WTC11 (cell line): ENCODE measurements at regions not wholly inside any gene's neighbourhood (a gene's known extent, or its start where the extent isn't known, plus 50 kb on each side); places are given as distances from the start of the nearest gene placed in this dataset.

ENCODE experiments used
- ATAC-seq: fragments of 200-7000 bp; cut with Tn5 transposase; 2 replicates; pipeline ENCODE4 v1.10.0; 2021; ENCODE audit warnings: mild to moderate bottlenecking, moderate library complexity
- CTCF ChIA-PET: fragments of 300-600 bp; sonication (Branson Sonifier 250); formaldehyde crosslinking; loops from one replicate; lab custom pipeline; 2021; ENCODE audit warnings: antibody characterized with exemption; lab: Charles Lee
- POLR2A ChIA-PET: fragments of 350-600 bp; sonication (Branson Sonifier 250); formaldehyde crosslinking; loops from one replicate; lab custom pipeline; 2021; ENCODE audit warnings: antibody characterized with exemption; lab: Charles Lee
- DNase-seq: peaks from one replicate; pipeline ENCODE4 v3.0.0; 2021; ENCODE audit warnings: low spot score
- H3K27ac Mint-ChIP-seq: 2 replicates; pipeline ENCODE4 v1.8.0; 2021; ENCODE audit warnings: mixed read lengths
- H3K27me3 Mint-ChIP-seq: 2 replicates; pipeline ENCODE4 v1.8.0; 2021; ENCODE audit warnings: low read depth, mild to moderate bottlenecking, moderate library complexity, mixed read lengths
- H3K36me3 Mint-ChIP-seq: 2 replicates; pipeline ENCODE4 v1.8.0; 2021; ENCODE audit warnings: mixed read lengths
- H3K4me1 Mint-ChIP-seq: 2 replicates; pipeline ENCODE4 v1.8.0; 2022; ENCODE audit warnings: mixed read lengths
- H3K4me3 Mint-ChIP-seq: 2 replicates; pipeline ENCODE4 v1.8.0; 2021; ENCODE audit warnings: mild to moderate bottlenecking, moderate library complexity, mixed read lengths
- H3K9me3 Mint-ChIP-seq: 2 replicates; pipeline ENCODE4 v1.8.0; 2021; ENCODE audit warnings: mixed read lengths
- ATF1 ChIP-seq: sonication (generic); formaldehyde crosslinking; IDR thresholded peaks from 2 replicates; pipeline ENCODE4 v1.8.1; 2023; ENCODE audit warnings: mild to moderate bottlenecking, moderate library complexity, missing genetic modification reagents
- CREM ChIP-seq: sonication (generic); formaldehyde crosslinking; IDR thresholded peaks from 2 replicates; pipeline ENCODE4 v1.8.1; 2022; ENCODE audit warnings: mild to moderate bottlenecking, missing genetic modification reagents, moderate library complexity
- ETV6 ChIP-seq: sonication (generic); formaldehyde crosslinking; IDR thresholded peaks from 2 replicates; pipeline ENCODE4 v1.8.1; 2022; ENCODE audit warnings: mild to moderate bottlenecking, missing genetic modification reagents
- HMGA2 ChIP-seq: fragments of 250-450 bp; sonication (Bioruptor Pico); IDR thresholded peaks from 2 replicates; pipeline ENCODE4 v1.4.0; 2021; ENCODE audit warnings: mild to moderate bottlenecking, moderate library complexity
- KAT7 ChIP-seq: sonication (generic); formaldehyde crosslinking; IDR thresholded peaks from 2 replicates; pipeline ENCODE4 v1.8.1; 2023; ENCODE audit warnings: missing genetic modification reagents, mild to moderate bottlenecking, borderline replicate concordance
- NFATC4 ChIP-seq: fragments of 250-450 bp; sonication (Bioruptor Pico); IDR thresholded peaks from 2 replicates; pipeline ENCODE4 v1.9.0; 2021; ENCODE audit warnings: mild to moderate bottlenecking
- NFE2L1 ChIP-seq: sonication (generic); formaldehyde crosslinking; IDR thresholded peaks from 2 replicates; pipeline ENCODE4 v1.8.1; 2023; ENCODE audit warnings: missing genetic modification reagents
- OVOL2 ChIP-seq: fragments of 250-450 bp; sonication (Bioruptor Pico); IDR thresholded peaks from 2 replicates; pipeline ENCODE4 v1.9.0; 2021; ENCODE audit warnings: mild to moderate bottlenecking, borderline replicate concordance
- RELA ChIP-seq: sonication (generic); formaldehyde crosslinking; IDR thresholded peaks from 2 replicates; pipeline ENCODE4 v1.8.1; 2022; ENCODE audit warnings: missing genetic modification reagents, mild to moderate bottlenecking, borderline replicate concordance
- TP53 ChIP-seq: sonication (generic); formaldehyde crosslinking; IDR thresholded peaks from 2 replicates; pipeline ENCODE4 v1.8.1; 2023; ENCODE audit warnings: mild to moderate bottlenecking, missing genetic modification reagents
- ZNF232 ChIP-seq: sonication (generic); formaldehyde crosslinking; IDR thresholded peaks from 2 replicates; pipeline ENCODE4 v1.8.0; 2022; ENCODE audit warnings: mild to moderate bottlenecking, missing genetic modification reagents
- ZNF423 ChIP-seq: fragments of 250-450 bp; sonication (Bioruptor Pico); IDR thresholded peaks from 2 replicates; pipeline ENCODE4 v2.1.2; 2022; ENCODE audit warnings: mild to moderate bottlenecking, moderate library complexity
- TF ChIP-seq, protein P1 (sequence below): sonication (generic); formaldehyde crosslinking; IDR thresholded peaks from 2 replicates; pipeline ENCODE4 v1.8.1; 2023; ENCODE audit warnings: mild to moderate bottlenecking, missing genetic modification reagents, borderline replicate concordance
- TF ChIP-seq, protein P2 (sequence below): fragments of 200-600 bp; IDR thresholded peaks from 2 replicates; pipeline ENCODE4 v1.8.0; 2022; ENCODE audit warnings: antibody characterized with exemption
- TF ChIP-seq, protein P3 (sequence below): sonication (generic); formaldehyde crosslinking; conservative IDR thresholded peaks from 2 replicates; pipeline ENCODE4 v1.8.1; 2023; ENCODE audit warnings: mild to moderate bottlenecking, low read depth, missing genetic modification reagents, moderate library complexity
- TF ChIP-seq, protein P4 (sequence below): sonication (generic); formaldehyde crosslinking; IDR thresholded peaks from 2 replicates; pipeline ENCODE4 v1.8.0; 2022; ENCODE audit warnings: mild to moderate bottlenecking, missing genetic modification reagents

DNA sequence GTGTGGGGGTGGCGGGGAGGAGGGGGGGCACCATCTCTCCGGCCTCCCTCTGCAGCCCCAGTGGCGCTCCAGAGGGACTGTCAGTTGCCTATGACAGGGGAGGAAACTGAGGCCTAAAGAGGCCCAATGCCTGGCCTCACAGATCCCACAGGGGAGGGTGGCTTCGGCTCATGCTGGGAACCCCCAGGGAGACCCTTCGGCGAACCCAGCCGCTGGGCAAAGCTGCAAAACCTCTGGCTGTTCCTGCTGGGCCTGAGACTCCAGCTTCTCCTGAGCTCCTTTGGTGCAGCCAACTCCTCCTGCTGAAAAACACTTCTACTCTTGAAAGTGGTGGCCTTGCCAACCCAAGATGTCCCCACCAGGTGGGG is 170.1 kb upstream of the RTL1 start:
- ChIA-PET POLR2A (no interaction called here), CTCF (interaction anchor here (0.9 to 1.1 kb wide), 3 partner anchors 8 to 309 kb away, joined by 3 to 5 read pairs (median 4); no protein-coding TSS in a partner anchor)
- H3K4me3 Mint-ChIP-seq, result no peak overlapping the region
- H3K36me3 Mint-ChIP-seq, result peaks cover 3% of the 10 kb centered on the region
- H3K27ac Mint-ChIP-seq, result no peak overlapping the region
- H3K27me3 Mint-ChIP-seq, result peaks cover 14% of the 10 kb centered on the region
- H3K4me1 Mint-ChIP-seq, result peaks cover 37% of the 10 kb centered on the region
- no peaks in the 10 kb centered on the region for H3K9me3 Mint-ChIP-seq
- ATAC-seq (no peak), DNase-seq (no peak)
- TF ChIP-seq, protein P1, sequence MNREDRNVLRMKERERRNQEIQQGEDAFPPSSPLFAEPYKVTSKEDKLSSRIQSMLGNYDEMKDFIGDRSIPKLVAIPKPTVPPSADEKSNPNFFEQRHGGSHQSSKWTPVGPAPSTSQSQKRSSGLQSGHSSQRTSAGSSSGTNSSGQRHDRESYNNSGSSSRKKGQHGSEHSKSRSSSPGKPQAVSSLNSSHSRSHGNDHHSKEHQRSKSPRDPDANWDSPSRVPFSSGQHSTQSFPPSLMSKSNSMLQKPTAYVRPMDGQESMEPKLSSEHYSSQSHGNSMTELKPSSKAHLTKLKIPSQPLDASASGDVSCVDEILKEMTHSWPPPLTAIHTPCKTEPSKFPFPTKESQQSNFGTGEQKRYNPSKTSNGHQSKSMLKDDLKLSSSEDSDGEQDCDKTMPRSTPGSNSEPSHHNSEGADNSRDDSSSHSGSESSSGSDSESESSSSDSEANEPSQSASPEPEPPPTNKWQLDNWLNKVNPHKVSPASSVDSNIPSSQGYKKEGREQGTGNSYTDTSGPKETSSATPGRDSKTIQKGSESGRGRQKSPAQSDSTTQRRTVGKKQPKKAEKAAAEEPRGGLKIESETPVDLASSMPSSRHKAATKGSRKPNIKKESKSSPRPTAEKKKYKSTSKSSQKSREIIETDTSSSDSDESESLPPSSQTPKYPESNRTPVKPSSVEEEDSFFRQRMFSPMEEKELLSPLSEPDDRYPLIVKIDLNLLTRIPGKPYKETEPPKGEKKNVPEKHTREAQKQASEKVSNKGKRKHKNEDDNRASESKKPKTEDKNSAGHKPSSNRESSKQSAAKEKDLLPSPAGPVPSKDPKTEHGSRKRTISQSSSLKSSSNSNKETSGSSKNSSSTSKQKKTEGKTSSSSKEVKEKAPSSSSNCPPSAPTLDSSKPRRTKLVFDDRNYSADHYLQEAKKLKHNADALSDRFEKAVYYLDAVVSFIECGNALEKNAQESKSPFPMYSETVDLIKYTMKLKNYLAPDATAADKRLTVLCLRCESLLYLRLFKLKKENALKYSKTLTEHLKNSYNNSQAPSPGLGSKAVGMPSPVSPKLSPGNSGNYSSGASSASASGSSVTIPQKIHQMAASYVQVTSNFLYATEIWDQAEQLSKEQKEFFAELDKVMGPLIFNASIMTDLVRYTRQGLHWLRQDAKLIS (CRISPR knock-in tag), result no peak
- TF ChIP-seq, protein P2, sequence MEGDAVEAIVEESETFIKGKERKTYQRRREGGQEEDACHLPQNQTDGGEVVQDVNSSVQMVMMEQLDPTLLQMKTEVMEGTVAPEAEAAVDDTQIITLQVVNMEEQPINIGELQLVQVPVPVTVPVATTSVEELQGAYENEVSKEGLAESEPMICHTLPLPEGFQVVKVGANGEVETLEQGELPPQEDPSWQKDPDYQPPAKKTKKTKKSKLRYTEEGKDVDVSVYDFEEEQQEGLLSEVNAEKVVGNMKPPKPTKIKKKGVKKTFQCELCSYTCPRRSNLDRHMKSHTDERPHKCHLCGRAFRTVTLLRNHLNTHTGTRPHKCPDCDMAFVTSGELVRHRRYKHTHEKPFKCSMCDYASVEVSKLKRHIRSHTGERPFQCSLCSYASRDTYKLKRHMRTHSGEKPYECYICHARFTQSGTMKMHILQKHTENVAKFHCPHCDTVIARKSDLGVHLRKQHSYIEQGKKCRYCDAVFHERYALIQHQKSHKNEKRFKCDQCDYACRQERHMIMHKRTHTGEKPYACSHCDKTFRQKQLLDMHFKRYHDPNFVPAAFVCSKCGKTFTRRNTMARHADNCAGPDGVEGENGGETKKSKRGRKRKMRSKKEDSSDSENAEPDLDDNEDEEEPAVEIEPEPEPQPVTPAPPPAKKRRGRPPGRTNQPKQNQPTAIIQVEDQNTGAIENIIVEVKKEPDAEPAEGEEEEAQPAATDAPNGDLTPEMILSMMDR, result no peak
- TF ChIP-seq CREM (CRISPR knock-in tag) (no peak), HMGA2 (CRISPR knock-in tag) (no peak), ZNF232 (CRISPR knock-in tag) (no peak), ZNF423 (CRISPR knock-in tag) (peak; percentile 43; the same call in 1 of the 2 replicates), RELA (CRISPR knock-in tag) (no peak), KAT7 (CRISPR knock-in tag) (no peak)
- TF ChIP-seq, all 79 proteins: peak for 1

DNA sequence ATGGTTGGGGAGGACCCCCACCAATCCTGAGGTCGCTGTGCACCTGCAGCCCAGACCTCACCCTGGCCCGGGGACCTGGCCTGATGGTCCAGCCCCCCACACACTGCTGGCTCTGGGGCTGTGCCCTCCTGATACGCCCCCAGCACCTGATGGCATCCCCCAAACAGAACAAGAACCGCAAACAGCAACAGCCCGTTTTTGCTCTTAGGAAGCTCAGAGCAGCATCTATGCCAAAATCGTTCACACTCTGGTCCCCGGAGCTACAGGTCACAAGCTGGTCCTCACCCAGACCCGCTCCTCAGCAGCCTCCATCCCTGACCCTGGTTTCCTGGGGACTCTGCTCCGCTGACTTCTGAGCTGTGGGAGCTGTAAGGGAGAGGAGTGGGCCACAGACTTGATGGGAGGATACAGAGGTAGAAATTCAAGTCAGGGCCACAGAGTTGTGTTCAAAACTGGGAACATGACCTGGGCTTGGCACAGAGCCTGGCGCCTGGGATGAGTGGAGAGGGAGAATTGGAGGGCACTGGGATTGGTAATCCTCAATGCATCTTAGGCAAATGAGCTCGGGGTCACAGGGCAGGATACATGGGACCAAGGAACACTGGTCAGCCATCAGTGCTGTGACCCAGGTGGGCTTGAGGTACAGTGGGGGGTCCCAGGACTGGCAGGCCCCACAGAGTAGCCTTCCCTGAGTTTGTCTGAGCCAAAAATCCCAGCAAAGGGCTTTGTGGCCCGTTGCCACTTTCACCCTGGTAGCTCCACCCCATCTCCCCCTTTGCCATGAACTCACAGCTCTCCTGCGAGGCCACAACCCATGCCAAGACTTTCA is 170.9 kb upstream of the RTL1 start:
- Mint-ChIP-seq H3K4me3 (no peak overlapping the region), H3K36me3 (no peaks in the 10 kb centered on the region), H3K27ac (no peak overlapping the region), H3K9me3 (no peaks in the 10 kb centered on the region), H3K27me3 (peaks cover 18% of the 10 kb centered on the region), H3K4me1 (peaks cover 40% of the 10 kb centered on the region)
- CTCF ChIA-PET, result interaction anchor here (0.6 to 1.0 kb wide), 3 partner anchors 7 to 552 kb away, joined by 3 to 7 read pairs (median 5); no protein-coding TSS in a partner anchor
- TF ChIP-seq TP53 (CRISPR knock-in tag) (no peak), NFATC4 (CRISPR knock-in tag) (no peak)
- TF ChIP-seq, protein P3, sequence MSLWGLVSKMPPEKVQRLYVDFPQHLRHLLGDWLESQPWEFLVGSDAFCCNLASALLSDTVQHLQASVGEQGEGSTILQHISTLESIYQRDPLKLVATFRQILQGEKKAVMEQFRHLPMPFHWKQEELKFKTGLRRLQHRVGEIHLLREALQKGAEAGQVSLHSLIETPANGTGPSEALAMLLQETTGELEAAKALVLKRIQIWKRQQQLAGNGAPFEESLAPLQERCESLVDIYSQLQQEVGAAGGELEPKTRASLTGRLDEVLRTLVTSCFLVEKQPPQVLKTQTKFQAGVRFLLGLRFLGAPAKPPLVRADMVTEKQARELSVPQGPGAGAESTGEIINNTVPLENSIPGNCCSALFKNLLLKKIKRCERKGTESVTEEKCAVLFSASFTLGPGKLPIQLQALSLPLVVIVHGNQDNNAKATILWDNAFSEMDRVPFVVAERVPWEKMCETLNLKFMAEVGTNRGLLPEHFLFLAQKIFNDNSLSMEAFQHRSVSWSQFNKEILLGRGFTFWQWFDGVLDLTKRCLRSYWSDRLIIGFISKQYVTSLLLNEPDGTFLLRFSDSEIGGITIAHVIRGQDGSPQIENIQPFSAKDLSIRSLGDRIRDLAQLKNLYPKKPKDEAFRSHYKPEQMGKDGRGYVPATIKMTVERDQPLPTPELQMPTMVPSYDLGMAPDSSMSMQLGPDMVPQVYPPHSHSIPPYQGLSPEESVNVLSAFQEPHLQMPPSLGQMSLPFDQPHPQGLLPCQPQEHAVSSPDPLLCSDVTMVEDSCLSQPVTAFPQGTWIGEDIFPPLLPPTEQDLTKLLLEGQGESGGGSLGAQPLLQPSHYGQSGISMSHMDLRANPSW (CRISPR knock-in tag), result no peak
- peak; percentile 5 for DNase-seq
- POLR2A ChIA-PET, result no interaction called here
- no peak for ATAC-seq

DNA sequence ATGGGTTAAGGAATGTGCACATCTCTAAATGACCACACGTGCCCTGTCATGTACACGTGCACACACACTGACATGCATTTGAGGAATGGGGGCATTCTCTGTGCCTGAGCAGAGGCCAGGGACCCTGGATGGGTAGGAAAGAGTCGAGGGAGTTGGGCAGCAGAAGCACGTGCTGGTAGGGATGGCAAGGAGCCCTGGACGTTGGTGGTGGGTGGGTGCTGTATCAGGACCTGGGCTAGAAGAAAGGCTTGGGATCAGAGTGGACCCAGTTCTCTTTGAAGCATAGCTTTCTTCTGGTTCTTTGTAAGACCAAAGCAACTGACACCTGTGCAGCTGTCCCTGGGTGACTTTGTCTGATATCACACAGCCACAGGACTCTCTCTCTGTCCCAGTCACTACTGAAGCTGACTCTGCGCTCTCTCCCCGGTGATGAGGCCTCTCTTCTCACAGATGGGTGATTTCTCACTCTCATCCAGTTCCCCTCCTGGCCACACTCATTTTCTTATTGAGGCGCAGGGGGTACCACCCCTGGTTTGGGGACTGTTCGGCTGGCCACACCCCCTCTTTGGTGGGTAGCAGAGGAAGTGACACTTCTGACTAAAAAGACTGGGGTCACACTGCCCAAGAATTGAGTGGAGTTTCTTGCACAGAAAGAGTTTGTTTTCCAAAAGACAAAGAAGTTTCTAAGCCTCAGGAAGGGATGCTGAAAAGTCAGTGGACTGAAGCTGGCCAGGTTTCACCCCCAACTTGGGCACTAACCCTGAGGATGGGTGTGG is 171.7 kb upstream of the RTL1 start:
- CTCF ChIA-PET, result interaction anchor here (0.6 kb wide), 2 partner anchors 27 to 552 kb away, joined by 5 to 7 read pairs; no protein-coding TSS in a partner anchor
- H3K9me3 Mint-ChIP-seq, result no peaks in the 10 kb centered on the region
- peak; percentile 5 for DNase-seq
- no peak overlapping the region for H3K27ac Mint-ChIP-seq
- ATAC-seq, result no peak
- H3K4me1 Mint-ChIP-seq, result peaks cover 39% of the 10 kb centered on the region
- POLR2A ChIA-PET, result no interaction called here
- peaks cover 20% of the 10 kb centered on the region for H3K27me3 Mint-ChIP-seq
- no peaks in the 10 kb centered on the region for H3K36me3 Mint-ChIP-seq
- no peak overlapping the region for H3K4me3 Mint-ChIP-seq
- no peak for TF ChIP-seq OVOL2 (CRISPR knock-in tag)
- TF ChIP-seq, protein P4, sequence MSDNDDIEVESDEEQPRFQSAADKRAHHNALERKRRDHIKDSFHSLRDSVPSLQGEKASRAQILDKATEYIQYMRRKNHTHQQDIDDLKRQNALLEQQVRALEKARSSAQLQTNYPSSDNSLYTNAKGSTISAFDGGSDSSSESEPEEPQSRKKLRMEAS, result no peak
- no peak for TF ChIP-seq ETV6 (CRISPR knock-in tag)
- no peak for TF ChIP-seq ATF1
- TF ChIP-seq NFE2L1 (CRISPR knock-in tag), result no peak
- no peak for TF ChIP-seq CREM (CRISPR knock-in tag)
- TF ChIP-seq, protein P1 (CRISPR knock-in tag), result no peak
